H1 (cell line): ENCODE measurements at regions not wholly inside any gene's neighbourhood (a gene's known extent, or its start where the extent isn't known, plus 50 kb on each side); places are given as distances from the start of the nearest gene placed in this dataset.

Experiments used
- CTCF ChIA-PET: fragments of 300-600 bp; sonication (Branson Sonifier 250); formaldehyde crosslinking; loops from one replicate; lab custom pipeline; 2021; ENCODE audit not compliant: partially characterized antibody; lab: Charles Lee
- POLR2A ChIA-PET: fragments of 300-600 bp; sonication (Branson Sonifier 250); formaldehyde crosslinking; loops from one replicate; lab custom pipeline; 2021; ENCODE audit warnings: inconsistent platforms; ENCODE audit not compliant: partially characterized antibody; lab: Charles Lee
- DNase-seq, 2 experiments: peaks; one replicate each; pipeline versions ENCODE4 v3.0.0 to v3.0.0-alpha.2; 2010 to 2022; ENCODE audit warnings: low spot score in 2 of 2, low read depth in 1 of 2, mixed read lengths in 1 of 2
- FAIRE-seq: peaks from 2 replicates; lab custom pipeline; 2011; peaks lifted over from hg19 to GRCh38; lab: Jason Lieb, UNC
- H2AFZ ChIP-seq: 2 replicates; pipeline ENCODE4 v1.8.1; 2012; ENCODE audit warnings: low read length, inconsistent platforms
- H2AK5ac ChIP-seq: 2 replicates; pipeline ENCODE4 v1.6.1; 2013; ENCODE audit warnings: low read depth, low read length
- H2BK120ac ChIP-seq: replicated peaks from 2 replicates; pipeline ENCODE3; 2013; ENCODE audit warnings: low read depth, low read length, inconsistent platforms
- H2BK12ac ChIP-seq: 2 replicates; pipeline ENCODE4 v1.6.1; 2013; ENCODE audit warnings: low read depth, low read length
- H2BK15ac ChIP-seq: 2 replicates; pipeline ENCODE4 v1.6.1; 2013; ENCODE audit warnings: low read length
- H2BK20ac ChIP-seq: 2 replicates; pipeline ENCODE4 v1.6.1; 2013; ENCODE audit warnings: low read length
- H2BK5ac ChIP-seq: 2 replicates; pipeline ENCODE4 v1.6.1; 2013; ENCODE audit warnings: low read depth, low read length
- H3K14ac ChIP-seq: 2 replicates; pipeline ENCODE4 v1.6.1; 2013; ENCODE audit warnings: inconsistent platforms; ENCODE audit not compliant: insufficient read length
- H3K18ac ChIP-seq: 2 replicates; pipeline ENCODE4 v1.6.1; 2013; ENCODE audit warnings: low read length; ENCODE audit errors: extremely low read depth
- H3K23ac ChIP-seq: 2 replicates; pipeline ENCODE4 v1.6.1; 2013; ENCODE audit warnings: inconsistent platforms; ENCODE audit not compliant: insufficient read length
- H3K23me2 ChIP-seq: 2 replicates; pipeline ENCODE4 v1.6.1; 2013; ENCODE audit warnings: low read depth, low read length
- H3K27ac ChIP-seq: 2 replicates; pipeline ENCODE4 v1.6.1; 2011; ENCODE audit warnings: low read depth, low read length, inconsistent platforms
- H3K27me3 ChIP-seq, 4 experiments: replicated peaks in 1 of 4; 1 replicate in 1 of 4; 2 replicates in 3 of 4; pipeline versions ENCODE4 v1.6.1 to v1.8.1; 2011 to 2013; ENCODE audit warnings: low read length in 3 of 4, mild to moderate bottlenecking in 3 of 4, inconsistent platforms in 2 of 4, mixed read lengths in 2 of 4, moderate library complexity in 1 of 4; ENCODE audit not compliant: control insufficient read depth in 3 of 4, insufficient read depth in 3 of 4; ENCODE audit errors: extremely low read depth in 1 of 4
- H3K36me3 ChIP-seq, 4 experiments: 2 replicates each; pipeline versions ENCODE4 v1.6.1 to v1.8.1; 2011 to 2013; ENCODE audit warnings: mild to moderate bottlenecking in 4 of 4, low read length in 3 of 4, moderate library complexity in 2 of 4, control low read depth in 1 of 4, inconsistent platforms in 1 of 4; ENCODE audit not compliant: insufficient read depth in 4 of 4, control insufficient read depth in 2 of 4
- H3K4ac ChIP-seq: replicated peaks from 2 replicates; pipeline ENCODE3; 2013; ENCODE audit warnings: low read length, low read depth, mixed read lengths, inconsistent platforms; ENCODE audit not compliant: insufficient read length
- H3K4me1 ChIP-seq, 4 experiments: replicated peaks in 1 of 4; 1 replicate in 1 of 4; 2 replicates in 3 of 4; pipeline versions ENCODE4 v1.6.1 to v1.8.1; 2011 to 2013; ENCODE audit warnings: low read length in 3 of 4, inconsistent platforms in 2 of 4, mixed read lengths in 1 of 4; ENCODE audit not compliant: insufficient read depth in 4 of 4, control insufficient read depth in 3 of 4
- H3K4me2 ChIP-seq, 2 experiments: 2 replicates each; pipeline versions ENCODE4 v1.6.1 to v1.8.1; 2011 to 2013; ENCODE audit warnings: low read depth in 2 of 2, low read length in 2 of 2, control low read depth in 1 of 2, inconsistent platforms in 1 of 2, mild to moderate bottlenecking in 1 of 2; ENCODE audit not compliant: insufficient read depth in 1 of 2
- H3K4me3 ChIP-seq, 4 experiments: fragments of 200-600, 300-600 bp in 1 of 4; sonication (generic), shearing (Covaris generic), sonication (Bioruptor Twin) in 1 of 4; 2 replicates each; pipeline versions ENCODE4 v1.5.1 to v1.8.1; 2011 to 2016; ENCODE audit warnings: low read length in 4 of 4, low read depth in 3 of 4, control low read depth in 2 of 4, inconsistent platforms in 2 of 4, mild to moderate bottlenecking in 2 of 4, mixed read lengths in 1 of 4, moderate library complexity in 1 of 4; ENCODE audit not compliant: insufficient read depth in 2 of 4; ENCODE audit errors: extremely low read depth in 1 of 4
- H3K56ac ChIP-seq: replicated peaks from 2 replicates; pipeline ENCODE3; 2013; ENCODE audit warnings: low read depth, mild to moderate bottlenecking, mixed read lengths, low read length, inconsistent platforms; ENCODE audit not compliant: insufficient read length
- H3K79me1 ChIP-seq: 2 replicates; pipeline ENCODE4 v1.6.1; 2013; ENCODE audit warnings: low read depth, low read length, control low read depth
- H3K79me2 ChIP-seq, 2 experiments: 2 replicates each; pipeline versions ENCODE4 v1.6.1 to v1.8.1; 2012 to 2013; ENCODE audit warnings: low read length in 2 of 2, mild to moderate bottlenecking in 2 of 2, inconsistent platforms in 1 of 2; ENCODE audit not compliant: insufficient read depth in 2 of 2, control insufficient read depth in 1 of 2
- H3K9ac ChIP-seq, 4 experiments: replicated peaks in 1 of 4; 1 replicate in 1 of 4; 2 replicates in 3 of 4; pipeline versions ENCODE4 v1.6.1 to v1.8.1; 2011 to 2013; ENCODE audit warnings: low read depth in 3 of 4, low read length in 3 of 4, control low read depth in 2 of 4, mild to moderate bottlenecking in 2 of 4, moderate library complexity in 2 of 4, inconsistent platforms in 1 of 4; ENCODE audit errors: extremely low read depth in 1 of 4
- H3K9me3 ChIP-seq, 2 experiments: 2 replicates each; pipeline versions ENCODE4 v1.6.1 to v1.8.1; 2012 to 2013; ENCODE audit warnings: mild to moderate bottlenecking in 2 of 2, moderate library complexity in 2 of 2, control low read depth in 1 of 2, inconsistent platforms in 1 of 2, low read depth in 1 of 2, low read length in 1 of 2, mixed read lengths in 1 of 2; ENCODE audit not compliant: insufficient read depth in 2 of 2
- H4K20me1 ChIP-seq, 2 experiments: replicated peaks in 1 of 2; 2 replicates each; pipeline versions ENCODE3 to v1.8.1; 2011 to 2013; ENCODE audit warnings: inconsistent platforms in 2 of 2, low read length in 2 of 2, mild to moderate bottlenecking in 1 of 2; ENCODE audit not compliant: insufficient read depth in 2 of 2, control insufficient read depth in 1 of 2
- H4K5ac ChIP-seq: 2 replicates; pipeline ENCODE4 v1.6.1; 2013; ENCODE audit warnings: low read length, low read depth, mixed read lengths, inconsistent platforms; ENCODE audit not compliant: insufficient read length
- H4K8ac ChIP-seq: 2 replicates; pipeline ENCODE4 v1.8.0; 2013; ENCODE audit warnings: mild to moderate bottlenecking, moderate library complexity, low read length, inconsistent platforms; ENCODE audit not compliant: insufficient read depth; ENCODE audit errors: extremely low read depth
- H4K91ac ChIP-seq: replicated peaks from 2 replicates; pipeline ENCODE3; 2013; ENCODE audit warnings: low read length, mixed read lengths, inconsistent platforms; ENCODE audit not compliant: insufficient read length
- ATF3 ChIP-seq: IDR thresholded peaks from 2 replicates; pipeline ENCODE4 v1.6.1; 2011; ENCODE audit warnings: low read depth, mild to moderate bottlenecking, low read length; ENCODE audit not compliant: insufficient read depth
- BRCA1 ChIP-seq: IDR thresholded peaks from 2 replicates; pipeline ENCODE4 v1.6.1; 2012; ENCODE audit warnings: low read depth, low read length, improper control_type of control experiment
- SAP30 ChIP-seq: fragments of 300-600 bp; sonication (generic); IDR thresholded peaks from 2 replicates; pipeline ENCODE4 v1.7.1; 2012; ENCODE audit warnings: low read length, moderate library complexity, mild to moderate bottlenecking, inconsistent platforms; ENCODE audit not compliant: insufficient read depth, insufficient replicate concordance
- ZNF274 ChIP-seq: IDR thresholded peaks from 2 replicates; pipeline ENCODE4 v1.7.0; 2012; ENCODE audit warnings: low read length, borderline replicate concordance; ENCODE audit errors: extremely low read depth
- WGBS, 2 experiments: shearing (Covaris generic) in 1 of 2; methylation state at CpG; one replicate each; pipeline versions ENCODE4 v1.1.6 to v1.1.7; 2013 to 2015; ENCODE audit warnings: low lambda C conversion rate in 2 of 2, mixed read lengths in 2 of 2, inconsistent platforms in 1 of 2, low coverage in 1 of 2, missing lambda C conversion rate in 1 of 2; ENCODE audit not compliant: insufficient replicate concordance in 2 of 2, insufficient coverage in 1 of 2, insufficient read length in 1 of 2; ENCODE audit errors: extremely low coverage in 1 of 2, missing lambda C conversion rate in 1 of 2; 5-methylcytosine and 5-hydroxymethylcytosine counted together

GRCh38 chr5:166341740-166342337, 1949.6 kb upstream of the WWC1 start:
- Histone ChIP-seq H3K23ac (no peak overlapping the region), H3K23me2 (no peaks in the 10 kb centered on the region), H3K9me3 (no peaks in the 10 kb centered on the region), H4K20me1 (no peaks in the 10 kb centered on the region), H3K27me3 (no peaks in the 10 kb centered on the region), H3K56ac (no peak overlapping the region), H3K9ac (no peak overlapping the region), H3K14ac (no peak overlapping the region), H3K79me2 (no peaks in the 10 kb centered on the region), H3K4ac (peak overlapping the region; percentile 27), H3K79me1 (no peaks in the 10 kb centered on the region), H4K5ac (no peak overlapping the region), H2BK5ac (no peak overlapping the region), H2BK15ac (no peak overlapping the region), H2BK120ac (peak overlapping the region; percentile 24), H4K91ac (no peak overlapping the region), H3K4me1 (peaks cover 0 to 5% (median 1%) of the 10 kb centered on the region in 4 experiments; a peak in 2 of 7 replicates), H2AK5ac (no peak overlapping the region), H3K27ac (no peak overlapping the region), H4K8ac (no peak overlapping the region), H2AFZ (no peak overlapping the region), H2BK12ac (no peak overlapping the region; the same call in 1 of the 2 replicates), H3K4me2 (no peak overlapping the region), H2BK20ac (no peak overlapping the region), H3K36me3 (no peaks in the 10 kb centered on the region; a peak in 1 of 8 replicates), H3K4me3 (no peak overlapping the region), H3K18ac (no peak overlapping the region)
- DNase-seq (no peak), FAIRE-seq (peak; percentile 57)
- WGBS, 2 experiments: 92% methylated on average over 5 of the region's 5 CpGs; no CpG with 5 or more reads in 1 of the 2 experiments
- ChIA-PET POLR2A (no interaction called here), CTCF (interaction anchor here (0.6 to 1.2 kb wide), 16 partner anchors 8 to 903 kb away, joined by 3 to 11 read pairs (median 3); no protein-coding TSS in a partner anchor)
- TF ChIP-seq ZNF274 (no peak), ATF3 (no peak), SAP30 (no peak), BRCA1 (no peak)
